HEK293 (cell line): ENCODE measurements at regions not wholly inside any gene's neighbourhood (a gene's known extent, or its start where the extent isn't known, plus 50 kb on each side); places are given as distances from the start of the nearest gene placed in this dataset.

Experiments
- HOXC10 ChIP-seq: sonication (generic); formaldehyde crosslinking; IDR thresholded peaks from 2 replicates; pipeline ENCODE4 v1.8.1; 2023; ENCODE audit warnings: mild to moderate bottlenecking, missing genetic modification reagents
- ZNF24 ChIP-seq: fragments of 450-650 bp; formaldehyde crosslinking; IDR thresholded peaks from 2 replicates; pipeline ENCODE4 v1.5.1; 2016; ENCODE audit warnings: missing biosample characterization, missing genetic modification characterization
- ZNF274 ChIP-seq, 2 experiments: fragments of 200-500 bp in 1 of 2; fragments of 450-650 bp in 1 of 2; sonication (Bioruptor generic) in 1 of 2; formaldehyde crosslinking in 1 of 2; IDR thresholded peaks; 2 replicates each; pipeline versions ENCODE4 v1.5.1 to v1.6.1; 2014 to 2016; ENCODE audit warnings: borderline replicate concordance in 1 of 2, inconsistent platforms in 1 of 2, low read length in 1 of 2, missing biosample characterization in 1 of 2, missing genetic modification characterization in 1 of 2
- ZNF837 ChIP-seq: fragments of 450-650 bp; formaldehyde crosslinking; IDR thresholded peaks from 2 replicates; pipeline ENCODE4 v1.5.1; 2016; ENCODE audit warnings: missing biosample characterization, missing genetic modification characterization
- TF ChIP-seq, protein P1 (sequence below): fragments of 450-650 bp; formaldehyde crosslinking; IDR thresholded peaks from 2 replicates; pipeline ENCODE4 v1.5.1; 2016; ENCODE audit warnings: missing biosample characterization, missing genetic modification characterization

DNA sequence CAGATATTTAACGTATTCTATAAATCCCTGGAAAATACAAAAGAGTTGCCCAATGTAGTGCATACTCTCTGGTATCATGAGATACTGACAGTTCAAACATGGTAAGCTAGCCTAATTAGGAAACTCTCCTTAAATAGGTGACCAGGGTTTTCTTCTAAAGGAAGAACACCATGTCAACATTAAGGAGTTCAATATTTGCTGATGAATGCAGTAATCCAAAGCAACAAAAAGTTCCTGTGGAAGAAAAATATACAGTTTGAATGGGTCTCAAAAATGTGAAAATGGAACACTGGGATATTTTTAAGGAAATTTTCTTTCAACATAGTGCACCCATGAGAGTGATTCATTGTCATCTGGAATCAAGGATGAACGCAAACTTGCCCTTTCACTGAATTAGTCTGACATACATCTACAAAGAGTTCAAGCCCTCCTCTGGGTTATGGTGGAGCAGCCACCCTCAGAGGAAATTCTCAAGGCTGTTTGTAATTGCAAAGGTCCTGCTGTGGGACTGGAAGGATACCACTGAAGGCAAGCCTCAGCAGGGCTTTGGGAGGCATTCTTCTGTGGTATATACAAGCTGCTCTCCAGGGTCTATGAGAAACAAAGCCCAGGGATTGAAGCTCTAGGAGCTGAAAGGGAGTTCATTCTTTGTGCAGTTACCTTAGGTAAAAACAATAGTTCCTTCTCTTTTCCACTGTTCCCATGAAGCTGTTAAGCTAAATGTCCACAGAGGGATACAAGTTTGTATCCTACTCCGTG lies 700.3 kb downstream of the TUSC7 start:
- TF ChIP-seq HOXC10 (CRISPR knock-in tag), result no peak
- TF ChIP-seq, protein P1, sequence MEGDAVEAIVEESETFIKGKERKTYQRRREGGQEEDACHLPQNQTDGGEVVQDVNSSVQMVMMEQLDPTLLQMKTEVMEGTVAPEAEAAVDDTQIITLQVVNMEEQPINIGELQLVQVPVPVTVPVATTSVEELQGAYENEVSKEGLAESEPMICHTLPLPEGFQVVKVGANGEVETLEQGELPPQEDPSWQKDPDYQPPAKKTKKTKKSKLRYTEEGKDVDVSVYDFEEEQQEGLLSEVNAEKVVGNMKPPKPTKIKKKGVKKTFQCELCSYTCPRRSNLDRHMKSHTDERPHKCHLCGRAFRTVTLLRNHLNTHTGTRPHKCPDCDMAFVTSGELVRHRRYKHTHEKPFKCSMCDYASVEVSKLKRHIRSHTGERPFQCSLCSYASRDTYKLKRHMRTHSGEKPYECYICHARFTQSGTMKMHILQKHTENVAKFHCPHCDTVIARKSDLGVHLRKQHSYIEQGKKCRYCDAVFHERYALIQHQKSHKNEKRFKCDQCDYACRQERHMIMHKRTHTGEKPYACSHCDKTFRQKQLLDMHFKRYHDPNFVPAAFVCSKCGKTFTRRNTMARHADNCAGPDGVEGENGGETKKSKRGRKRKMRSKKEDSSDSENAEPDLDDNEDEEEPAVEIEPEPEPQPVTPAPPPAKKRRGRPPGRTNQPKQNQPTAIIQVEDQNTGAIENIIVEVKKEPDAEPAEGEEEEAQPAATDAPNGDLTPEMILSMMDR (tag by site-specific recombination), result no peak
- TF ChIP-seq ZNF837 (tag by site-specific recombination), result no peak
- TF ChIP-seq ZNF274 (IDR thresholded peaks at IDR 0.05; ENCODE audit: low read length), result no peak
- no peak for TF ChIP-seq ZNF274 (tag by site-specific recombination; IDR thresholded peaks at IDR 0.05; ENCODE audit: borderline replicate concordance)
- no peak for TF ChIP-seq ZNF24 (tag by site-specific recombination)
